Fibroblast of lung (primary cell): ENCODE measurements at regions not wholly inside any gene's neighbourhood (a gene's known extent, or its start where the extent isn't known, plus 50 kb on each side); places are given as distances from the start of the nearest gene placed in this dataset.

Experiments used
- DNase-seq, 2 donors: peaks; one replicate each; pipeline versions ENCODE4 v3.0.0 to v3.0.0-alpha.2; 2010; ENCODE audit warnings: low read depth in 2 of 2
- H2AFZ ChIP-seq: 2 replicates; pipeline ENCODE4 v1.5.1; 2012; ENCODE audit warnings: low read length, control low read depth, inconsistent platforms
- H3K27ac ChIP-seq: 2 replicates; pipeline ENCODE4 v1.5.1; 2011; ENCODE audit warnings: low read length, control low read depth; ENCODE audit not compliant: insufficient read depth
- H3K27me3 ChIP-seq: 2 replicates; pipeline ENCODE4 v1.5.1; 2011; ENCODE audit warnings: mild to moderate bottlenecking, low read length; ENCODE audit not compliant: control insufficient read depth, insufficient read depth
- H3K36me3 ChIP-seq: 2 replicates; pipeline ENCODE4 v1.5.1; 2011; ENCODE audit warnings: low read length; ENCODE audit not compliant: control insufficient read depth, insufficient read depth
- H3K4me1 ChIP-seq: 2 replicates; pipeline ENCODE4 v1.5.1; 2011; ENCODE audit warnings: low read length; ENCODE audit not compliant: control insufficient read depth, insufficient read depth; ENCODE audit errors: extremely low read depth
- H3K4me2 ChIP-seq: 2 replicates; pipeline ENCODE4 v1.5.1; 2011; ENCODE audit warnings: low read length, control low read depth; ENCODE audit not compliant: insufficient read depth; ENCODE audit errors: extremely low read depth
- H3K4me3 ChIP-seq, 4 experiments: fragments of 200-600 bp in 1 of 4; sonication (generic) in 1 of 4; replicated peaks in 1 of 4; 2 replicates each; pipeline ENCODE4 v1.5.1; 2011 to 2016; ENCODE audit warnings: low read length in 4 of 4, low read depth in 3 of 4, mild to moderate bottlenecking in 3 of 4, control low read depth in 2 of 4, inconsistent platforms in 1 of 4, mixed read lengths in 1 of 4; ENCODE audit not compliant: insufficient read depth in 1 of 4; ENCODE audit errors: control extremely low read depth in 1 of 4
- H3K79me2 ChIP-seq: 2 replicates; pipeline ENCODE4 v1.5.1; 2012; ENCODE audit warnings: mild to moderate bottlenecking, low read length, inconsistent platforms; ENCODE audit not compliant: control insufficient read depth, insufficient read depth
- H3K9ac ChIP-seq: 2 replicates; pipeline ENCODE4 v1.5.1; 2011; ENCODE audit warnings: mild to moderate bottlenecking, low read length, control low read depth; ENCODE audit not compliant: insufficient read depth
- H3K9me3 ChIP-seq: 2 replicates; pipeline ENCODE4 v1.5.1; 2012; ENCODE audit warnings: low read depth, low read length; ENCODE audit not compliant: control insufficient read depth, insufficient read depth
- H4K20me1 ChIP-seq: 2 replicates; pipeline ENCODE4 v1.5.1; 2011; ENCODE audit warnings: low read length; ENCODE audit not compliant: control insufficient read depth, insufficient read depth; ENCODE audit errors: extremely low read depth
- CTCF ChIP-seq, 2 donors: IDR thresholded peaks in 1 of 2; conservative IDR thresholded peaks in 1 of 2; 1 replicate in 1 of 2; 2 replicates in 1 of 2; pipeline ENCODE4 v1.5.1; 2011 to 2012; ENCODE audit warnings: low read length in 2 of 2, control low read depth in 1 of 2, inconsistent platforms in 1 of 2, low read depth in 1 of 2, mild to moderate bottlenecking in 1 of 2
- EZH2 ChIP-seq: IDR thresholded peaks from 2 replicates; pipeline ENCODE4 v1.5.1; 2012; ENCODE audit warnings: low read length, control low read depth, mild to moderate bottlenecking; ENCODE audit errors: missing control alignments

GRCh38 chr5:168216989-168217388, 74.5 kb upstream of the WWC1 start:
- H3K27me3 ChIP-seq: no peaks in the 10 kb centered on the region
- H3K4me3 ChIP-seq: no peak overlapping the region
- H3K79me2 ChIP-seq: no peaks in the 10 kb centered on the region
- H4K20me1 ChIP-seq: no peaks in the 10 kb centered on the region
- no peak overlapping the region for H3K4me2 ChIP-seq
- no peak for DNase-seq
- H2AFZ ChIP-seq: no peak overlapping the region
- H3K9me3 ChIP-seq: no peaks in the 10 kb centered on the region
- H3K27ac ChIP-seq: no peak overlapping the region
- H3K36me3 ChIP-seq: no peaks in the 10 kb centered on the region
- H3K4me1 ChIP-seq: no peaks in the 10 kb centered on the region
- TF ChIP-seq CTCF (conservative IDR thresholded peaks at IDR 0.05 in 1 of 2, IDR thresholded peaks at IDR 0.05 in 1 of 2; ENCODE audit: low read depth in 1 of 2, low read length in 2 of 2) (no peak), EZH2 (no peak)
- no peak overlapping the region for H3K9ac ChIP-seq

GRCh38 chr5:168217497-168217896, 73.9 kb upstream of the WWC1 start:
- Histone ChIP-seq H2AFZ (no peak overlapping the region), H3K36me3 (no peaks in the 10 kb centered on the region), H3K4me1 (no peaks in the 10 kb centered on the region), H3K4me2 (no peak overlapping the region), H4K20me1 (no peaks in the 10 kb centered on the region), H3K9ac (no peak overlapping the region), H3K4me3 (no peak overlapping the region), H3K79me2 (no peaks in the 10 kb centered on the region), H3K27me3 (no peaks in the 10 kb centered on the region), H3K27ac (no peak overlapping the region), H3K9me3 (no peaks in the 10 kb centered on the region)
- no peak for DNase-seq
- TF ChIP-seq EZH2: no peak
- TF ChIP-seq CTCF (conservative IDR thresholded peaks at IDR 0.05 in 1 of 2, IDR thresholded peaks at IDR 0.05 in 1 of 2; ENCODE audit: low read depth in 1 of 2, low read length in 2 of 2): no peak

GRCh38 chr5:168218746-168219145, 72.7 kb upstream of the WWC1 start:
- H3K36me3 ChIP-seq: no peaks in the 10 kb centered on the region
- no peaks in the 10 kb centered on the region for H3K4me1 ChIP-seq
- H3K27me3 ChIP-seq: no peaks in the 10 kb centered on the region
- TF ChIP-seq CTCF (conservative IDR thresholded peaks at IDR 0.05 in 1 of 2, IDR thresholded peaks at IDR 0.05 in 1 of 2; ENCODE audit: low read depth in 1 of 2, low read length in 2 of 2): no peak
- no peak for TF ChIP-seq EZH2
- H2AFZ ChIP-seq: no peak overlapping the region
- H3K9ac ChIP-seq: no peak overlapping the region
- DNase-seq: no peak
- H3K79me2 ChIP-seq: no peaks in the 10 kb centered on the region
- no peaks in the 10 kb centered on the region for H3K9me3 ChIP-seq
- no peak overlapping the region for H3K4me3 ChIP-seq
- no peak overlapping the region for H3K27ac ChIP-seq
- no peaks in the 10 kb centered on the region for H4K20me1 ChIP-seq
- no peak overlapping the region for H3K4me2 ChIP-seq
